Mucosa of descending colon (tissue), 3 donors: ENCODE measurements at regions not wholly inside any gene's neighbourhood (a gene's known extent, or its start where the extent isn't known, plus 50 kb on each side); places are given as distances from the start of the nearest gene placed in this dataset.

Experiments used
- ATAC-seq: fragments of 200-7000 bp; cut with Tn5 transposase; one replicate; pipeline ENCODE4 v1.9.1; 2020; ENCODE audit warnings: mild to moderate bottlenecking, moderate library complexity
- DNase-seq, 3 donors: peaks; one replicate each; pipeline ENCODE4 v3.0.0-alpha.2; 2020
- H3K36me3 ChIP-seq: fragments of 200-600 bp; one replicate; pipeline ENCODE4 v1.8.0; 2021; ENCODE audit warnings: low read depth, mild to moderate bottlenecking
- H3K4me1 ChIP-seq: fragments of 200-600 bp; one replicate; pipeline ENCODE4 v1.8.0; 2021; ENCODE audit warnings: low read depth, mild to moderate bottlenecking
- H3K4me3 ChIP-seq: fragments of 200-600 bp; one replicate; pipeline ENCODE4 v1.8.0; 2021; ENCODE audit warnings: mild to moderate bottlenecking
- H3K9me3 ChIP-seq: fragments of 200-600 bp; one replicate; pipeline ENCODE4 v1.8.0; 2021; ENCODE audit warnings: mild to moderate bottlenecking
- CTCF ChIP-seq: fragments of 200-600 bp; IDR thresholded peaks from one replicate; pipeline ENCODE4 v1.8.0; 2022; ENCODE audit warnings: antibody characterized with exemption, mild to moderate bottlenecking
- intact Hi-C, 2 donors: fragments of 100-400 bp; cut with DNase I in 1 of 2; cut with micrococcal nuclease in 1 of 2; formaldehyde crosslinking; loops; one replicate each; pipeline versions ENCODE4 v1.11.0 to v1.11.1; 2022; cut with DNase I, micrococcal nuclease
- donor health status: DM: no; HTN: no; CAD: no; lungs with moderate emphysema.
- donor health status: DM: no; HTN: no; CAD: no.
- donor health status: DM: no; HTN: yes; CAD: no.

DNA sequence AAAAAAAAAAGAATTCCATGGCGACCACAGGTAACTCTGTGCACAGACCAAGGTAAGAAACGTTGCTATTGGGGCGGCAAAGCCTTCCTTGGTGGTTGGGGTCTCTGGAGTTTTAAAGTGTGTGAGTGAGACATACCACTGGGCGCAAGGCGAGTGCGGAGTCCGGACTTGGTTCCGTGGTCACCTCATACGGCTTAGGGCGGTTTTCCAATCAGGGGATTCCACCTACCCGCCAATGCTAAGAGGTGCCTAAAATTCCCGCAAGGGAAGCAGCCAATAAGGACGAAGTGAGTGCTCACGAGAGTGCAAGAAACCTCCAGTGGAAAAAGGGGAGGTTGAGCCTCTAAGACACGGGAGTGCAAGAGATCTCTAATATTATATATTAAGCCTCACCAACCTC lies 68.6 kb upstream of the PRSS16 start:
- no peak for ATAC-seq
- TF ChIP-seq CTCF, result no peak
- no peaks in the 10 kb centered on the region for H3K4me1 ChIP-seq
- peak in 1 of 3 donors; percentile 17 for DNase-seq
- no peak overlapping the region for H3K4me3 ChIP-seq
- H3K36me3 ChIP-seq, result no peaks in the 10 kb centered on the region
- intact Hi-C loops, result loop anchor here in 1 of 2 donors (10.0 kb wide), 1 partner anchor 716 kb away; a partner anchor contains a TSS
- H3K9me3 ChIP-seq, result no peaks in the 10 kb centered on the region

DNA sequence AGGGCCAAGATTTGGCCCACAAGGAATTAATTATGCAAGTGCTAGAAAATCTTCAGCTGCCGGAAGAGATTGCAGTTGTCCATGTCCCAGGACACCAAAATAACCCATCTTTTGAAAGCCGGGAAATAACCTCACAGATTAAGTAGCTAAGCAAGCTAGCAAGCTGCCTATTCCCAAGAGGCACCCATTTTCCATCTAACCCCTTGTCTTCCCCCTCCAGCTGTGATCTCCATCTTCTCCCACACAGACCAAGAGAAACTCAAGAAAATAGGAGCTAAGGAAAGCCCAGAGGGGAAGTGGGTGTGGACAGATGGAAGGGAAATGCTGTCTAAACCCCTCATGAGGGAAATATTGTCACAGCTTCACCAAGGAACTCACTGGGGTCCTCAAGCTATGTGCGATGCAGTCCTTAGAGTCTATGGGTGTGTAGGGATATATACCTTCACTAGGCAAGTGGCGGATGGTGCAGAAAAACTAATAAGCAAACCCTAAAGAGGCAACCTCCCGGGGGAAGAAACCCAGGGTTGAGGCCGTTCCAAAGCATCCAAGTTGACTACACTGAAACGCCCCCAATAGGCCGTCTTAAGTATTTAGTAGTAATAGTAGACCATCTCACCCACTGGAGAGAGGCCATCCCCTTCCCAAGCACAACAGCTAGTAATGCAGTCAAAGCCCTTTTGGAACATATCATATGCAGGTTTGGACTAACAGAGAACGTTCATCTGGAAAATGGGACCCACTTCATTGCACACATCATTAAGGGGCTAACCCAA lies 64.3 kb upstream of the PRSS16 start:
- no peaks in the 10 kb centered on the region for H3K4me1 ChIP-seq
- no peaks in the 10 kb centered on the region for H3K36me3 ChIP-seq
- no peaks in the 10 kb centered on the region for H3K9me3 ChIP-seq
- no peak for TF ChIP-seq CTCF
- H3K4me3 ChIP-seq, result no peak overlapping the region
- DNase-seq (no peak), ATAC-seq (no peak)
- intact Hi-C loops, result loop anchor here in 1 of 2 donors (10.0 kb wide), 1 partner anchor 292 kb away; the partner anchor contains the start of gene ZNF184

- Histone ChIP-seq H3K4me1 (no peaks in the 10 kb centered on the region), H3K9me3 (no peaks in the 10 kb centered on the region), H3K4me3 (peak overlapping the region; percentile 6), H3K36me3 (no peaks in the 10 kb centered on the region)
- ATAC-seq, result peak; percentile 44
- TF ChIP-seq CTCF, result no peak
- peak in 1 of 3 donors; percentile 54 for DNase-seq
- intact Hi-C loops, result loop anchor here in 1 of 2 donors (10.0 kb wide), 1 partner anchor 287 kb away; the partner anchor contains the start of gene ZNF184
These were observed 60.1 kb upstream of the PRSS16 start for GRCh38 chr6:27187231-27188060.

- no peak for TF ChIP-seq CTCF
- Histone ChIP-seq H3K4me1 (no peaks in the 10 kb centered on the region), H3K36me3 (no peaks in the 10 kb centered on the region), H3K4me3 (peak overlapping the region; percentile 26), H3K9me3 (no peaks in the 10 kb centered on the region)
- peak; percentile 95 for ATAC-seq
- DNase-seq, result peak in 2 of 3 donors; percentile 66 to 76
- intact Hi-C loops, result loop anchor here in 1 of 2 donors (10.0 kb wide), 1 partner anchor 287 kb away; the partner anchor contains the start of gene ZNF184
These were observed 59.2 kb upstream of the PRSS16 start for GRCh38 chr6:27188061-27188884.

DNA sequence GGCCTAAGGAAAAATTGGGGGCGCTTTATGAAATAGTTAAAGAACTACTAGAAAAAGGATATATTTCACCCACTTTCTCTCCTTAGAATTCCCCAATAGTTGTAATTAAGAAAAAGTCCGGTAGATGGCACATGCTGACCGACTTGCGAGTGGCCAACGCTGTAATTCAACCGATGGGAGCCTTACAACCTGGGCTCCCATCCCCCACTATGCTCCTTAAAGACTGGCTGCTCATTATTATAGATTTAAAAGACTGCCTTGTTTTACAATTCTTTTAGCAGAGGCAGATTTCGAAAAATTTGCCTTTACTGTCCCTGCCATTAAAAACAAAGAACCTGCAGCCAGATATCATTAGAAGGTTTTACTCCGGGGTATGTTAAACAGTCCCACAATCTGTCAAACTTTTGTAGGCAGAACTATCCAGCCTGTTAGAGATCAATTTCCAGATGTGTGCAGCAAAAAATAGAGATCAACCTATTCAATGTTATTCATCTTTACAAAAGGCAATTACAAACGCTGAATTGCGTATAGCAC lies 58.5 kb upstream of the PRSS16 start:
- Histone ChIP-seq H3K4me1 (no peaks in the 10 kb centered on the region), H3K36me3 (no peaks in the 10 kb centered on the region), H3K9me3 (no peaks in the 10 kb centered on the region), H3K4me3 (peak overlapping the region; percentile 26)
- intact Hi-C loops, result loop anchor here in 1 of 2 donors (10.0 kb wide), 1 partner anchor 286 kb away; the partner anchor contains the start of gene ZNF184
- ATAC-seq (peak; percentile 93), DNase-seq (peak in 1 of 3 donors; percentile 85)
- peak; percentile 26 for TF ChIP-seq CTCF
